ENCODE measurements at regions not wholly inside any gene's neighbourhood (a gene's known extent, or its start where the extent isn't known, plus 50 kb on each side); places are given as distances from the start of the nearest gene placed in this dataset.

DNA sequence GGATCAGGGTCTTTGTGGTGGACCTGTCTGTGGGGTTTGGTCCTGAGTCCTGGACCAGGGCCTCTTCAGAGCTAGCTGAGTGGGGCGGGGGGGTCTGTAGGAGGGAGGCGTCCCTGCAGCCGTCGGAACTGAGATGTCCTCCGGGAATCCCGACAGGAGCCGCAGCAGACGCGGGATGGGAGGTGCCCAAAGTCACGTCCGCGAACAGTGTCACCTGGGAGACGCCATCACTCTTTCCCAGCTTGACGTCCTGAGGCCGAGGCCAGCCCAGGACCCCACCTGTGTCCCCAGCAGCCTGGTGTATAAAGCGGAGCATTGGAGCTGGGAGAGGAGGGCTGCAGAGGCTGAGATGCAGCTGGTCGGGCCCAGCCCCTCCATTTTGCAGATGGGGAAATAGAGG is 1234.7 kb downstream of the BRD1 start:
- no peaks in the 10 kb centered on the region for H3K79me2 ChIP-seq (ENCODE audit: insufficient read depth, low read length)
- no peak overlapping the region for H3K4me3 ChIP-seq (replicated peaks in 1 of 3; ENCODE audit: insufficient read depth in 1 of 3, low read depth in 2 of 3, low read length in 3 of 3)
- intact Hi-C loops (cut with micrococcal nuclease; ENCODE audit: unreplicated experiment) (no loop called here), in situ Hi-C loops (cut with HindIII; ENCODE audit: extremely low pct_ligation_motif_present, low pct_unique_long_range_greater_than_20kb) (no loop called here)
- no peak overlapping the region for H2AFZ ChIP-seq (ENCODE audit: low read length)
- no peaks in the 10 kb centered on the region; a peak in 2 of 5 replicates for H3K27me3 ChIP-seq (ENCODE audit: control insufficient read depth in 1 of 2, insufficient read depth in 2 of 2, low read length in 2 of 2)
- BruUV-seq (replicated peaks) = no TSS peak
- H3K4me1 ChIP-seq (ENCODE audit: insufficient read depth, low read length) = no peaks in the 10 kb centered on the region
- no peak for TF ChIP-seq BHLHE40 (IDR thresholded peaks at IDR 0.05; ENCODE audit: low read length)
- TF ChIP-seq IRF9 (CRISPR knock-in tag; IDR thresholded peaks at IDR 0.05; ENCODE audit: borderline replicate concordance) = no peak
- TF ChIP-seq NCOA1 (CRISPR knock-in tag; IDR thresholded peaks at IDR 0.05) = no peak
- TF ChIP-seq KLF12 (CRISPR knock-in tag; IDR thresholded peaks at IDR 0.05; ENCODE audit: borderline replicate concordance) = no peak
- TF ChIP-seq ZNF224 (CRISPR knock-in tag; IDR thresholded peaks at IDR 0.05) = no peak
- TF ChIP-seq ZSCAN25 (CRISPR knock-in tag; IDR thresholded peaks at IDR 0.05) = no peak
- no peak overlapping the region for H3K9ac ChIP-seq (ENCODE audit: insufficient read depth, low read depth, low read length)
- WGBS (ENCODE audit: low lambda C conversion rate) = 59% methylated on average over 3 of the region's 17 CpGs
- no peak overlapping the region for H3K27ac ChIP-seq (ENCODE audit: extremely low read length, insufficient read depth, low read length)
- no peak for ATAC-seq
- no peaks in the 10 kb centered on the region for H3K9me3 ChIP-seq (ENCODE audit: low read length)
- ChIA-PET CTCF (ENCODE audit: low intra/inter-chr PET ratio, low total read pairs) (no interaction called here), POLR2A (no interaction called here)
- no peak for DNase-seq (ENCODE audit: low spot score)
- H3K4me2 ChIP-seq (ENCODE audit: low read depth, low read length) = no peak overlapping the region
- no peak for FAIRE-seq
- H4K20me1 ChIP-seq (ENCODE audit: insufficient read depth, low read length) = no peaks in the 10 kb centered on the region
- H3K36me3 ChIP-seq (replicated peaks in 1 of 2; ENCODE audit: control insufficient read depth in 1 of 2, insufficient read depth in 2 of 2, low read length in 2 of 2) = no peaks in the 10 kb centered on the region

GRCh38 chr22:48592488-48592887 is 1235.2 kb downstream of the BRD1 start:
- in situ Hi-C loops (cut with HindIII; ENCODE audit: extremely low pct_ligation_motif_present, low pct_unique_long_range_greater_than_20kb) (no loop called here), intact Hi-C loops (cut with micrococcal nuclease; ENCODE audit: unreplicated experiment) (no loop called here)
- H4K20me1 ChIP-seq (ENCODE audit: insufficient read depth, low read length) = no peaks in the 10 kb centered on the region
- no peaks in the 10 kb centered on the region for H3K79me2 ChIP-seq (ENCODE audit: insufficient read depth, low read length)
- DNase-seq (ENCODE audit: low spot score) (no peak), FAIRE-seq (no peak), ATAC-seq (no peak)
- WGBS (ENCODE audit: low lambda C conversion rate) = 73% methylated on average over 9 of the region's 12 CpGs
- H3K27ac ChIP-seq (ENCODE audit: extremely low read length, insufficient read depth, low read length) = no peak overlapping the region
- no peak overlapping the region for H3K4me3 ChIP-seq (replicated peaks in 1 of 3; ENCODE audit: insufficient read depth in 1 of 3, low read depth in 2 of 3, low read length in 3 of 3)
- BruUV-seq (replicated peaks) = no TSS peak
- H3K27me3 ChIP-seq (ENCODE audit: control insufficient read depth in 1 of 2, insufficient read depth in 2 of 2, low read length in 2 of 2) = no peaks in the 10 kb centered on the region; a peak in 2 of 5 replicates
- ChIA-PET POLR2A (no interaction called here), CTCF (ENCODE audit: low intra/inter-chr PET ratio, low total read pairs) (no interaction called here)
- H3K36me3 ChIP-seq (replicated peaks in 1 of 2; ENCODE audit: control insufficient read depth in 1 of 2, insufficient read depth in 2 of 2, low read length in 2 of 2) = no peaks in the 10 kb centered on the region
- H2AFZ ChIP-seq (ENCODE audit: low read length) = no peak overlapping the region
- H3K4me2 ChIP-seq (ENCODE audit: low read depth, low read length) = no peak overlapping the region
- no peaks in the 10 kb centered on the region for H3K4me1 ChIP-seq (ENCODE audit: insufficient read depth, low read length)
- no peak overlapping the region for H3K9ac ChIP-seq (ENCODE audit: insufficient read depth, low read depth, low read length)
- no peaks in the 10 kb centered on the region for H3K9me3 ChIP-seq (ENCODE audit: low read length)
- TF ChIP-seq SAP130 (CRISPR knock-in tag; IDR thresholded peaks at IDR 0.05; ENCODE audit: low read depth) (no peak), ARNT (IDR thresholded peaks at IDR 0.05) (no peak), U2AF1 (optimal IDR thresholded peaks at IDR 0.05; ENCODE audit: low read depth, low read length) (no peak), GLI4 (CRISPR knock-in tag; IDR thresholded peaks at IDR 0.05; ENCODE audit: borderline replicate concordance) (no peak), ZNF883 (CRISPR knock-in tag; IDR thresholded peaks at IDR 0.05; ENCODE audit: not compliant biosample characterization) (no peak), CBFB (CRISPR knock-in tag; IDR thresholded peaks at IDR 0.05) (no peak), GTF3A (CRISPR knock-in tag; conservative IDR thresholded peaks at IDR 0.05) (no peak), HES4 (CRISPR knock-in tag; IDR thresholded peaks at IDR 0.05; ENCODE audit: borderline replicate concordance) (no peak), REXO4 (CRISPR knock-in tag; IDR thresholded peaks at IDR 0.05; ENCODE audit: borderline replicate concordance) (no peak), AHR (CRISPR knock-in tag; IDR thresholded peaks at IDR 0.05) (no peak), ZSCAN22 (CRISPR knock-in tag; IDR thresholded peaks at IDR 0.05) (no peak)
- TF ChIP-seq, protein P1, sequence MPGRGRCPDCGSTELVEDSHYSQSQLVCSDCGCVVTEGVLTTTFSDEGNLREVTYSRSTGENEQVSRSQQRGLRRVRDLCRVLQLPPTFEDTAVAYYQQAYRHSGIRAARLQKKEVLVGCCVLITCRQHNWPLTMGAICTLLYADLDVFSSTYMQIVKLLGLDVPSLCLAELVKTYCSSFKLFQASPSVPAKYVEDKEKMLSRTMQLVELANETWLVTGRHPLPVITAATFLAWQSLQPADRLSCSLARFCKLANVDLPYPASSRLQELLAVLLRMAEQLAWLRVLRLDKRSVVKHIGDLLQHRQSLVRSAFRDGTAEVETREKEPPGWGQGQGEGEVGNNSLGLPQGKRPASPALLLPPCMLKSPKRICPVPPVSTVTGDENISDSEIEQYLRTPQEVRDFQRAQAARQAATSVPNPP (CRISPR knock-in tag; IDR thresholded peaks at IDR 0.05) = no peak
- TF ChIP-seq, protein P2, sequence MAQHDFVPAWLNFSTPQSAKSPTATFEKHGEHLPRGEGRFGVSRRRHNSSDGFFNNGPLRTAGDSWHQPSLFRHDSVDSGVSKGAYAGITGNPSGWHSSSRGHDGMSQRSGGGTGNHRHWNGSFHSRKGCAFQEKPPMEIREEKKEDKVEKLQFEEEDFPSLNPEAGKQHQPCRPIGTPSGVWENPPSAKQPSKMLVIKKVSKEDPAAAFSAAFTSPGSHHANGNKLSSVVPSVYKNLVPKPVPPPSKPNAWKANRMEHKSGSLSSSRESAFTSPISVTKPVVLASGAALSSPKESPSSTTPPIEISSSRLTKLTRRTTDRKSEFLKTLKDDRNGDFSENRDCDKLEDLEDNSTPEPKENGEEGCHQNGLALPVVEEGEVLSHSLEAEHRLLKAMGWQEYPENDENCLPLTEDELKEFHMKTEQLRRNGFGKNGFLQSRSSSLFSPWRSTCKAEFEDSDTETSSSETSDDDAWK (CRISPR knock-in tag; IDR thresholded peaks at IDR 0.05) = no peak

All from HepG2 (cell line).